ENCODE measurements at regions not wholly inside any gene's neighbourhood (a gene's known extent, or its start where the extent isn't known, plus 50 kb on each side); places are given as distances from the start of the nearest gene placed in this dataset.

- no peaks in the 10 kb centered on the region for H4K20me1 ChIP-seq (replicated peaks; ENCODE audit: control insufficient read depth, extremely low read depth, insufficient read depth, low read length)
- BruUV-seq (replicated peaks) = no TSS peak
- H3K9ac ChIP-seq (replicated peaks; ENCODE audit: extremely low read depth, insufficient read depth, low read length) = no peak overlapping the region
Observed at GRCh38 chr14:85061256-85061655, 468.7 kb upstream of the FLRT2 start.

More at GRCh38 chr14:85061256-85061655, 468.7 kb upstream of the FLRT2 start:
- no peak for FAIRE-seq
- intact Hi-C loops (cut with micrococcal nuclease) = no loop called here
- Histone ChIP-seq H3K4me2 (ENCODE audit: insufficient read depth, low read length) (no peak overlapping the region), H3K36me3 (ENCODE audit: control insufficient read depth in 2 of 2, extremely low read depth in 1 of 2, insufficient read depth in 2 of 2, low read length in 2 of 2) (no peaks in the 10 kb centered on the region), H2AFZ (ENCODE audit: low read depth, low read length) (peak overlapping the region; percentile 56), H3K27ac (ENCODE audit: insufficient read depth, low read depth, low read length) (no peak overlapping the region), H3K4me3 (replicated peaks in 1 of 3; ENCODE audit: insufficient read depth in 1 of 3, low read depth in 1 of 3, low read length in 3 of 3) (no peak overlapping the region), H3K4me1 (ENCODE audit: control insufficient read depth, extremely low read depth, insufficient read depth, low read length) (no peaks in the 10 kb centered on the region), H3K79me2 (ENCODE audit: control insufficient read depth, insufficient read depth, low read length) (no peaks in the 10 kb centered on the region), H3K9me1 (replicated peaks; ENCODE audit: control insufficient read depth, extremely low read depth, insufficient read depth, low read length) (no peaks in the 10 kb centered on the region), H3K9me3 (replicated peaks; ENCODE audit: control insufficient read depth, insufficient read depth, low read length) (no peaks in the 10 kb centered on the region), H3K27me3 (ENCODE audit: control insufficient read depth in 2 of 2, insufficient read depth in 2 of 2, low read length in 2 of 2) (no peaks in the 10 kb centered on the region)
- CTCF ChIA-PET = interaction anchor here (1.2 kb wide), 2 partner anchors 10 to 17 kb away, joined by 3 read pairs; no protein-coding TSS in a partner anchor
- POLR2A ChIA-PET = no interaction called here
- dilution Hi-C loops (cut with MboI; ENCODE audit: extremely low pct_ligation_motif_present, low sequenced_read_pairs) = no loop called here
- TF ChIP-seq EZH2 (IDR thresholded peaks at IDR 0.05; ENCODE audit: borderline replicate concordance, low read depth, low read length, severe bottlenecking) (no peak), FOS (IDR thresholded peaks at IDR 0.05; ENCODE audit: borderline replicate concordance, insufficient read depth, low read length) (no peak), CTCF (IDR thresholded peaks at IDR 0.05; ENCODE audit: extremely low read depth in 1 of 2, insufficient read depth in 1 of 2, low read depth in 1 of 2, low read length in 2 of 2) (no peak), MAX (IDR thresholded peaks at IDR 0.05; ENCODE audit: insufficient read depth, insufficient read length) (no peak), MYC (IDR thresholded peaks at IDR 0.05; ENCODE audit: low read depth, low read length) (no peak), POLR2AphosphoS5 (IDR thresholded peaks at IDR 0.05; ENCODE audit: insufficient read depth, low read depth, low read length) (no peak), POLR2A (IDR thresholded peaks at IDR 0.05; ENCODE audit: low read depth, low read length) (no peak), GATA2 (IDR thresholded peaks at IDR 0.05; ENCODE audit: insufficient read depth, insufficient read length, low read depth, low read length) (no peak), JUN (IDR thresholded peaks at IDR 0.05; ENCODE audit: borderline replicate concordance, insufficient read depth, insufficient read length, low read depth) (no peak)
- no peak for DNase-seq (ENCODE audit: low read depth, low spot score)
